IPS-18c (cell line): ENCODE measurements at regions not wholly inside any gene's neighbourhood (a gene's known extent, or its start where the extent isn't known, plus 50 kb on each side); places are given as distances from the start of the nearest gene placed in this dataset.
"Not testable (repeated sequence)": the region's sequence is repeated elsewhere in the genome, so short reads cannot be mapped to it uniquely, and the experiment has no call there.

Experiments used
- H3K4me3 ChIP-seq: 2 replicates; pipeline ENCODE4 v1.7.0; 2013; ENCODE audit warnings: low read depth, mild to moderate bottlenecking, low read length, moderate library complexity; ENCODE audit not compliant: insufficient read depth
- H3K9me3 ChIP-seq: one replicate; pipeline ENCODE4 v1.6.1; 2013; ENCODE audit warnings: mild to moderate bottlenecking, low read length, moderate library complexity; ENCODE audit not compliant: control insufficient read depth, insufficient read depth

GRCh38 chr9:21624675-21625644, 142.8 kb upstream of the IFNE start:
- no peaks in the 10 kb centered on the region for H3K9me3 ChIP-seq
- H3K4me3 ChIP-seq = no peak overlapping the region

GRCh38 chr9:21626493-21626892, 144.4 kb upstream of the IFNE start:
- Histone ChIP-seq H3K9me3 (no peaks in the 10 kb centered on the region), H3K4me3 (no peak overlapping the region)

- H3K4me3 ChIP-seq, H3K9me3 ChIP-seq: not testable (repeated sequence)
These were observed 146.8 kb upstream of the IFNE start for GRCh38 chr9:21628954-21629353.

GRCh38 chr9:21634951-21635350, 152.8 kb upstream of the IFNE start:
- Histone ChIP-seq H3K4me3 (no peak overlapping the region), H3K9me3 (no peaks in the 10 kb centered on the region)

- Histone ChIP-seq H3K4me3 (no peak overlapping the region), H3K9me3 (no peaks in the 10 kb centered on the region)
These were observed 156.0 kb upstream of the IFNE start for GRCh38 chr9:21638104-21638503.

- Histone ChIP-seq H3K9me3 (no peaks in the 10 kb centered on the region), H3K4me3 (no peak overlapping the region)
These were observed 149.3 kb upstream of the MTAP start for GRCh38 chr9:21653091-21653490.

GRCh38 chr9:21653589-21653988, 148.8 kb upstream of the MTAP start:
- Histone ChIP-seq H3K4me3 (no peak overlapping the region), H3K9me3 (no peaks in the 10 kb centered on the region)

- Histone ChIP-seq H3K9me3 (no peaks in the 10 kb centered on the region), H3K4me3 (no peak overlapping the region)
These were observed 145.4 kb upstream of the MTAP start for GRCh38 chr9:21656776-21657674.

- no peaks in the 10 kb centered on the region for H3K9me3 ChIP-seq
- H3K4me3 ChIP-seq = no peak overlapping the region
These were observed 144.3 kb upstream of the MTAP start for GRCh38 chr9:21657966-21658667.

- H3K9me3 ChIP-seq = no peaks in the 10 kb centered on the region
These were observed 141.5 kb upstream of the MTAP start for GRCh38 chr9:21660976-21661375.

GRCh38 chr9:21661626-21662025, 140.8 kb upstream of the MTAP start:
- no peak overlapping the region for H3K4me3 ChIP-seq
- H3K9me3 ChIP-seq = no peaks in the 10 kb centered on the region

More at GRCh38 chr9:21660976-21661375, 141.5 kb upstream of the MTAP start:
- H3K4me3 ChIP-seq = no peak overlapping the region

GRCh38 chr9:21668516-21668915, 133.9 kb upstream of the MTAP start:
- H3K4me3 ChIP-seq = no peak overlapping the region
- H3K9me3 ChIP-seq = no peaks in the 10 kb centered on the region

- H3K9me3 ChIP-seq = no peaks in the 10 kb centered on the region
- H3K4me3 ChIP-seq = no peak overlapping the region
These were observed 132.7 kb upstream of the MTAP start for GRCh38 chr9:21669701-21670100.

- no peak overlapping the region for H3K4me3 ChIP-seq
- H3K9me3 ChIP-seq = no peaks in the 10 kb centered on the region
These were observed 132.1 kb upstream of the MTAP start for GRCh38 chr9:21670374-21670773.

GRCh38 chr9:21672140-21672539, 130.3 kb upstream of the MTAP start:
- Histone ChIP-seq H3K4me3 (no peak overlapping the region), H3K9me3 (no peaks in the 10 kb centered on the region)

GRCh38 chr9:21672761-21673160, 129.7 kb upstream of the MTAP start:
- H3K4me3 ChIP-seq = no peak overlapping the region
- no peaks in the 10 kb centered on the region for H3K9me3 ChIP-seq

- Histone ChIP-seq H3K4me3 (no peak overlapping the region), H3K9me3 (no peaks in the 10 kb centered on the region)
These were observed 127.5 kb upstream of the MTAP start for GRCh38 chr9:21674894-21675293.
